PC-3 (cell line): ENCODE measurements at regions not wholly inside any gene's neighbourhood (a gene's known extent, or its start where the extent isn't known, plus 50 kb on each side); places are given as distances from the start of the nearest gene placed in this dataset.
A peak's percentile ranks its signal among the peaks of the same experiment; 100 is the strongest.

ENCODE experiments used
- ATAC-seq: fragments of 200-7000 bp; cut with Tn5 transposase; 2 replicates; pipeline ENCODE4 v1.9.1; 2020; ENCODE audit warnings: mild to moderate bottlenecking, moderate library complexity
- BruUV-seq: library from RNA; stranded (reverse); fragments of 400-500 nt; replicated peaks from 2 replicates; lab custom pipeline; 2021; lab: Mats Ljungman, UMichigan
- CTCF ChIA-PET: fragments of 300-600 bp; sonication (Branson Sonifier 250); formaldehyde crosslinking; loops from one replicate; lab custom pipeline; 2022; ENCODE audit warnings: antibody characterized with exemption; lab: Charles Lee
- POLR2A ChIA-PET: fragments of 300-600 bp; sonication (Branson Sonifier 250); formaldehyde crosslinking; loops from one replicate; lab custom pipeline; 2022; ENCODE audit warnings: antibody characterized with exemption; ENCODE audit not compliant: unreplicated experiment; lab: Charles Lee
- DNase-seq: peaks from one replicate; pipeline ENCODE4 v3.0.0-alpha.2; 2015
- H2AFZ ChIP-seq: fragments of 300-600 bp; sonication (generic); 2 replicates; pipeline ENCODE4 v1.6.0; 2016; ENCODE audit warnings: antibody characterized with exemption, low read length
- H3F3A ChIP-seq: fragments of 300-600 bp; sonication (generic); one replicate; pipeline ENCODE4 v1.6.0; 2017; ENCODE audit warnings: antibody characterized with exemption, low read length, control low read depth, mild to moderate bottlenecking; ENCODE audit not compliant: unreplicated experiment
- H3K27ac ChIP-seq: fragments of 300-600 bp; sonication (generic); 2 replicates; pipeline ENCODE4 v1.5.1; 2016; ENCODE audit warnings: mild to moderate bottlenecking, low read length
- H3K27me3 ChIP-seq: fragments of 300-600 bp; sonication (generic); 2 replicates; pipeline ENCODE4 v1.6.1; 2016; ENCODE audit warnings: low read length, mixed read lengths
- H3K36me3 ChIP-seq: fragments of 300-600 bp; sonication (generic); 2 replicates; pipeline ENCODE4 v1.6.1; 2016; ENCODE audit warnings: low read depth, mixed run types, low read length, mixed read lengths
- H3K4me1 ChIP-seq: fragments of 300-600 bp; sonication (generic); 2 replicates; pipeline ENCODE4 v1.5.1; 2016; ENCODE audit warnings: low read length; ENCODE audit not compliant: insufficient read depth
- H3K4me2 ChIP-seq: fragments of 300-600 bp; sonication (generic); 2 replicates; pipeline ENCODE4 v1.6.0; 2016; ENCODE audit warnings: low read length
- H3K4me3 ChIP-seq: fragments of 300-600 bp; sonication (generic); 2 replicates; pipeline ENCODE4 v1.5.1; 2016; ENCODE audit warnings: mild to moderate bottlenecking, low read length, mixed read lengths
- H3K79me2 ChIP-seq: fragments of 300-600 bp; sonication (generic); 2 replicates; pipeline ENCODE4 v1.6.1; 2017; ENCODE audit warnings: low read length, mixed read lengths
- H3K9ac ChIP-seq: fragments of 300-600 bp; sonication (generic); 2 replicates; pipeline ENCODE4 v1.6.0; 2016; ENCODE audit warnings: mild to moderate bottlenecking, low read length
- H3K9me2 ChIP-seq: fragments of 300-600 bp; sonication (generic); replicated peaks from 2 replicates; pipeline ENCODE4 v1.6.1; 2016; ENCODE audit warnings: mixed run types, low read length, mixed read lengths
- H3K9me3 ChIP-seq: fragments of 300-600 bp; sonication (generic); 2 replicates; pipeline ENCODE4 v1.6.1; 2016; ENCODE audit warnings: low read length, mixed read lengths
- H4K20me1 ChIP-seq: fragments of 300-600 bp; sonication (generic); 2 replicates; pipeline ENCODE4 v1.6.1; 2016; ENCODE audit warnings: low read length, mixed read lengths
- CTCF ChIP-seq: fragments of 300-600 bp; sonication (generic); conservative IDR thresholded peaks from 2 replicates; pipeline ENCODE4 v1.5.1; 2017; ENCODE audit warnings: antibody characterized with exemption, low read depth, mild to moderate bottlenecking, low read length
- EZH2 ChIP-seq: fragments of 300-600 bp; sonication (generic); IDR thresholded peaks from one replicate; pipeline ENCODE4 v1.6.1; 2017; ENCODE audit warnings: antibody characterized with exemption, mild to moderate bottlenecking, low read length; ENCODE audit not compliant: unreplicated experiment
- EZH2phosphoT487 ChIP-seq: fragments of 300-600 bp; sonication (generic); IDR thresholded peaks from 2 replicates; pipeline ENCODE4 v1.6.1; 2018; ENCODE audit warnings: mild to moderate bottlenecking, antibody characterized with exemption, low read length, borderline replicate concordance
- intact Hi-C: fragments of 100-400 bp; cut with micrococcal nuclease; formaldehyde crosslinking; loops from 2 replicates; pipeline ENCODE4 v1.9.0; 2023

- Histone ChIP-seq H3K79me2 (peaks cover 100% of the 10 kb centered on the region), H3K27ac (no peak overlapping the region), H2AFZ (no peak overlapping the region), H4K20me1 (peaks cover 47% of the 10 kb centered on the region), H3K36me3 (0 out of 2 replicates have a peak, but pooled peaks cover 3% of the 10 kb centered on the region), H3K9me2 (no peaks in the 10 kb centered on the region), H3K9ac (no peak overlapping the region), H3K4me3 (no peak overlapping the region), H3K27me3 (no peaks in the 10 kb centered on the region), H3K9me3 (no peaks in the 10 kb centered on the region), H3K4me1 (peaks cover 20% of the 10 kb centered on the region), H3K4me2 (peak overlapping the region; percentile 33; the same call in 1 of the 2 replicates), H3F3A (no peaks in the 10 kb centered on the region)
- peak; percentile 64 for ATAC-seq
- TF ChIP-seq EZH2phosphoT487 (no peak), EZH2 (no peak), CTCF (no peak)
- POLR2A ChIA-PET = no interaction called here
- DNase-seq = peak; percentile 32
- CTCF ChIA-PET = no interaction called here
- no TSS peak for BruUV-seq
- intact Hi-C loops = no loop called here
These were observed 430.0 kb downstream of the SHQ1 start for GRCh38 chr3:72418244-72418643.

GRCh38 chr3:72414481-72415016, 433.7 kb downstream of the SHQ1 start:
- no peak for TF ChIP-seq CTCF
- TF ChIP-seq EZH2phosphoT487 = no peak
- no peak for TF ChIP-seq EZH2
- Histone ChIP-seq H3K4me1 (peaks cover 45% of the 10 kb centered on the region), H3K9ac (no peak overlapping the region), H3K4me3 (no peak overlapping the region), H3K27ac (no peak overlapping the region), H3K4me2 (no peak overlapping the region), H3K9me3 (no peaks in the 10 kb centered on the region), H3F3A (no peaks in the 10 kb centered on the region), H3K36me3 (no peaks in the 10 kb centered on the region), H3K27me3 (no peaks in the 10 kb centered on the region), H3K79me2 (peaks cover 100% of the 10 kb centered on the region), H2AFZ (no peak overlapping the region), H4K20me1 (peaks cover 70% of the 10 kb centered on the region), H3K9me2 (no peaks in the 10 kb centered on the region)
- CTCF ChIA-PET = no interaction called here
- DNase-seq = no peak
- no peak for ATAC-seq
- intact Hi-C loops = no loop called here
- POLR2A ChIA-PET = no interaction called here
- no TSS peak for BruUV-seq

GRCh38 chr3:72413228-72413627, 435.0 kb downstream of the SHQ1 start:
- Histone ChIP-seq H3K4me2 (no peak overlapping the region), H4K20me1 (peaks cover 71% of the 10 kb centered on the region), H3K4me1 (peaks cover 40% of the 10 kb centered on the region), H2AFZ (no peak overlapping the region), H3K79me2 (peaks cover 100% of the 10 kb centered on the region), H3K27ac (no peak overlapping the region), H3K27me3 (no peaks in the 10 kb centered on the region), H3K9me2 (no peaks in the 10 kb centered on the region), H3F3A (no peaks in the 10 kb centered on the region), H3K9ac (no peak overlapping the region), H3K4me3 (no peak overlapping the region), H3K9me3 (no peaks in the 10 kb centered on the region), H3K36me3 (no peaks in the 10 kb centered on the region)
- intact Hi-C loops = no loop called here
- peak; percentile 52 for DNase-seq
- CTCF ChIA-PET = no interaction called here
- POLR2A ChIA-PET = no interaction called here
- no peak for TF ChIP-seq EZH2
- TF ChIP-seq CTCF = no peak
- TF ChIP-seq EZH2phosphoT487 = no peak
- peak; percentile 92 for ATAC-seq
- BruUV-seq = no TSS peak
